SU-DHL-6 (cell line): ENCODE measurements at regions not wholly inside any gene's neighbourhood (a gene's known extent, or its start where the extent isn't known, plus 50 kb on each side); places are given as distances from the start of the nearest gene placed in this dataset.
"Not testable (repeated sequence)": the region's sequence is repeated elsewhere in the genome, so short reads cannot be mapped to it uniquely, and the experiment has no call there.

Experiments
- H2AFZ ChIP-seq: fragments of 200-600 bp; sonication (generic); 2 replicates; pipeline ENCODE4 v1.6.1; 2014; ENCODE audit warnings: low read depth, mild to moderate bottlenecking, moderate library complexity, mixed read lengths, antibody characterized with exemption, low read length; ENCODE audit not compliant: severe bottlenecking
- H3F3A ChIP-seq: fragments of 200-600 bp; shearing (Covaris generic); 2 replicates; pipeline ENCODE4 v1.6.0; 2016; ENCODE audit warnings: antibody characterized with exemption, mild to moderate bottlenecking; ENCODE audit not compliant: insufficient read depth
- H3K27ac ChIP-seq: fragments of 200-600 bp; sonication (generic); 2 replicates; pipeline ENCODE4 v1.5.1; 2016; ENCODE audit warnings: low read depth, mild to moderate bottlenecking, low read length, moderate library complexity, mixed read lengths
- H3K27me3 ChIP-seq: fragments of 200-600 bp; sonication (generic), shearing (Covaris generic); 2 replicates; pipeline ENCODE4 v1.6.0; 2014; ENCODE audit warnings: mild to moderate bottlenecking, low read length
- H3K36me3 ChIP-seq: fragments of 200-600 bp; sonication (generic); 2 replicates; pipeline ENCODE4 v1.6.1; 2014; ENCODE audit warnings: mild to moderate bottlenecking, low read length, mixed read lengths
- H3K4me2 ChIP-seq: fragments of 300-600, 200-600 bp; shearing (Covaris generic), sonication (generic); 2 replicates; pipeline ENCODE4 v1.6.0; 2014; ENCODE audit warnings: low read length, low read depth, mild to moderate bottlenecking; ENCODE audit not compliant: poor library complexity, severe bottlenecking
- H3K4me3 ChIP-seq: fragments of 200-600 bp; sonication (generic); 2 replicates; pipeline ENCODE4 v1.5.1; 2014; ENCODE audit warnings: antibody characterized with exemption, low read length, mild to moderate bottlenecking, mixed read lengths; ENCODE audit not compliant: insufficient read depth, poor library complexity, severe bottlenecking
- H3K79me2 ChIP-seq: fragments of 200-600 bp; sonication (generic); 2 replicates; pipeline ENCODE4 v1.6.1; 2014; ENCODE audit warnings: mild to moderate bottlenecking, low read length, moderate library complexity; ENCODE audit not compliant: insufficient read depth
- H3K9ac ChIP-seq: fragments of 200-600 bp; sonication (generic); 2 replicates; pipeline ENCODE4 v1.7.0; 2014; ENCODE audit warnings: mild to moderate bottlenecking, low read length
- H3K9me2 ChIP-seq: fragments of 200-600 bp; sonication (generic); replicated peaks from 2 replicates; pipeline ENCODE4 v1.6.1; 2014; ENCODE audit warnings: low read length; ENCODE audit not compliant: insufficient read depth
- H3K9me3 ChIP-seq: fragments of 200-600 bp; sonication (generic); 2 replicates; pipeline ENCODE4 v1.6.1; 2014; ENCODE audit warnings: low read length, mixed read lengths; ENCODE audit not compliant: insufficient read depth
- H4K20me1 ChIP-seq: fragments of 200-600 bp; sonication (generic); 2 replicates; pipeline ENCODE4 v1.6.1; 2014; ENCODE audit warnings: low read depth, mild to moderate bottlenecking, antibody characterized with exemption, low read length, moderate library complexity, mixed read lengths
- EZH2phosphoT487 ChIP-seq: fragments of 200-600 bp; sonication (generic), shearing (Covaris generic); conservative IDR thresholded peaks from 2 replicates; pipeline ENCODE4 v1.6.1; 2018; ENCODE audit warnings: mild to moderate bottlenecking, antibody characterized with exemption, low read length, moderate library complexity, mixed read lengths
- TF ChIP-seq, protein P1 (sequence below): fragments of 200-600 bp; sonication (generic); IDR thresholded peaks from one replicate; pipeline ENCODE4 v1.5.1; 2017; ENCODE audit warnings: antibody characterized with exemption, mild to moderate bottlenecking, low read length, moderate library complexity; ENCODE audit not compliant: insufficient read depth, poor library complexity, severe bottlenecking

DNA sequence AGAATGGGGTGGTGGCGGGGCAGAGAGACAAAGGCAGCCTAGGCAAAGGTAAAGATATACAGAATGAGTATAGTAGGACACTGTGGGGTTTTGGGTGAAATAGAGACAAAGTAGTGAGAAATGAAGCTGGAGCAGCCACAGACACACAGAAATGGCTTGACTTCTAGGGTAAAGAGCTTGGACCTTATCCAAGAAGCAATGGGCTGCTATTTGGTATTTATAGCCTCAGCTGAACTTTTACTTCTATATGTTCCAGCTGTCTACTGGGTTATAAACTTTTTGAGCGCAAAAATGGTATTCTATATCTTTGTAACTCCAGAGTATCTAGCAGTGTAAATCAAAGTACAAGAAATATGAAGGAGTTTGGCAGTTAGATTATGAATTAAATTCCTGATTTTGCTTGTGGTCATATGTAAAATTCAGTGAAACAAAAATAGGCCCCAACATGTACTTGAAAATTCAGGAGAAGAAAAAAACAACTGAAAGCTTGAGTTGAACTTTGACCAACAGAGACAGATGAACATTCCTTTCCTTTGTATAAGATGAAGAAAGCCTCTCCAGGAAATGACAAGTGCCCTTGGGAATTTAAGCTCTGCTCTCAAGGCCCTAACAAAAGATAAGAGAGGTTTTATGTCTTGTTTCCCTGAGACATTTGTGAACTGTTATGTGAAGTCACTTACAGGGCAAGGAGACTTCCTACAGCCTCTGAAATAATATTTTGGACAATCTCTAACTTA is 64.6 kb upstream of the XIST start:
- Histone ChIP-seq H3K4me2 (no peak overlapping the region), H3K4me3 (no peak overlapping the region), H2AFZ (no peak overlapping the region), H3F3A (no peaks in the 10 kb centered on the region), H3K9ac (no peak overlapping the region), H3K27ac (no peak overlapping the region), H4K20me1 (no peaks in the 10 kb centered on the region), H3K79me2 (no peaks in the 10 kb centered on the region), H3K9me3 (no peaks in the 10 kb centered on the region), H3K36me3 (no peaks in the 10 kb centered on the region), H3K9me2 (no peaks in the 10 kb centered on the region), H3K27me3 (no peaks in the 10 kb centered on the region)
- TF ChIP-seq, protein P1, sequence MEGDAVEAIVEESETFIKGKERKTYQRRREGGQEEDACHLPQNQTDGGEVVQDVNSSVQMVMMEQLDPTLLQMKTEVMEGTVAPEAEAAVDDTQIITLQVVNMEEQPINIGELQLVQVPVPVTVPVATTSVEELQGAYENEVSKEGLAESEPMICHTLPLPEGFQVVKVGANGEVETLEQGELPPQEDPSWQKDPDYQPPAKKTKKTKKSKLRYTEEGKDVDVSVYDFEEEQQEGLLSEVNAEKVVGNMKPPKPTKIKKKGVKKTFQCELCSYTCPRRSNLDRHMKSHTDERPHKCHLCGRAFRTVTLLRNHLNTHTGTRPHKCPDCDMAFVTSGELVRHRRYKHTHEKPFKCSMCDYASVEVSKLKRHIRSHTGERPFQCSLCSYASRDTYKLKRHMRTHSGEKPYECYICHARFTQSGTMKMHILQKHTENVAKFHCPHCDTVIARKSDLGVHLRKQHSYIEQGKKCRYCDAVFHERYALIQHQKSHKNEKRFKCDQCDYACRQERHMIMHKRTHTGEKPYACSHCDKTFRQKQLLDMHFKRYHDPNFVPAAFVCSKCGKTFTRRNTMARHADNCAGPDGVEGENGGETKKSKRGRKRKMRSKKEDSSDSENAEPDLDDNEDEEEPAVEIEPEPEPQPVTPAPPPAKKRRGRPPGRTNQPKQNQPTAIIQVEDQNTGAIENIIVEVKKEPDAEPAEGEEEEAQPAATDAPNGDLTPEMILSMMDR = no peak
- no peak for TF ChIP-seq EZH2phosphoT487

DNA sequence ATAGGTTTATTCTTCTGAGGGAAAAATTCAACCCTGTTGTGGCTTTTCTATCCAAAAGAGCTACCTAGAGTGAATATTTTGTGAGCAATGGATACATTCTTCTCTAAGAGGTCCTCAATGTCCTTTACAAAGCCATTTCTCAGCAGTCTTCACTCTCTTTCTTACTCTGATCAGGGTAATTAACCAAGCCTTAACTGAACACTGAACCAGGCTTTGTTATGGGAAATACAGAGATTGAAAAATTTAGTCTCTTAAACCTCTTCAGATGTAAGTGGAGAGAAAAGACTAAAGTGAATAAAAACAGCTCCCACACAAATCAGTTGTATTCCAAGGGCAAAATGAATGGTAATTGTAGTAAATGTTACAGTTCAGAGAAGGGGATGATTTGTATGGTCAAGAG is 64.0 kb upstream of the XIST start:
- Histone ChIP-seq H2AFZ (no peak overlapping the region), H3K9me3 (no peaks in the 10 kb centered on the region), H3K36me3 (no peaks in the 10 kb centered on the region), H3K27ac (no peak overlapping the region), H3F3A (no peaks in the 10 kb centered on the region), H3K79me2 (no peaks in the 10 kb centered on the region), H3K9ac (no peak overlapping the region), H3K4me3 (no peak overlapping the region), H3K9me2 (no peaks in the 10 kb centered on the region), H3K27me3 (no peaks in the 10 kb centered on the region), H3K4me2 (no peak overlapping the region), H4K20me1 (no peaks in the 10 kb centered on the region)
- TF ChIP-seq, protein P1 = no peak
- no peak for TF ChIP-seq EZH2phosphoT487

DNA sequence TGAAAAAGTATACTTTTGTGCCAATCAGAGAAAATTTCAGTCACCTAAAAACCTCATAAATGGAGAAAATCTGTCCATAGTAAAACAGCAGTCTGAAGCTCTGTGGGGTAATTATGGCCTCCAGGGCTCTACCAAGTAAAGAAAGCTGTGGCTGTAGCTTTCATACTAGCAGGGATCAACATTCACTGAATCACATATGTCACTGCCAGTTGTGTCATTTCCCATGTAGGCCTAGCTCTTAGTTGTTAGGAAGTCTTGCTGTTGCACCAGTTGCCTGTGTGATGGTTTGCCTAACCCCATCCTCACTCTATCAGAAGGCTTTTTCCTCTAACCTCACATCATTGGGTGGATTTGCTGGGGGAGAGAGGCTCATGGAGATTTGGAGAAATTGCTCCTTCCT is 62.3 kb upstream of the XIST start:
- H3F3A ChIP-seq, H3K4me2 ChIP-seq, H3K27me3 ChIP-seq, H3K9me3 ChIP-seq, H3K4me3 ChIP-seq, H3K9me2 ChIP-seq, H3K27ac ChIP-seq, H4K20me1 ChIP-seq, H2AFZ ChIP-seq, H3K79me2 ChIP-seq, H3K36me3 ChIP-seq, H3K9ac ChIP-seq: not testable (repeated sequence)

DNA sequence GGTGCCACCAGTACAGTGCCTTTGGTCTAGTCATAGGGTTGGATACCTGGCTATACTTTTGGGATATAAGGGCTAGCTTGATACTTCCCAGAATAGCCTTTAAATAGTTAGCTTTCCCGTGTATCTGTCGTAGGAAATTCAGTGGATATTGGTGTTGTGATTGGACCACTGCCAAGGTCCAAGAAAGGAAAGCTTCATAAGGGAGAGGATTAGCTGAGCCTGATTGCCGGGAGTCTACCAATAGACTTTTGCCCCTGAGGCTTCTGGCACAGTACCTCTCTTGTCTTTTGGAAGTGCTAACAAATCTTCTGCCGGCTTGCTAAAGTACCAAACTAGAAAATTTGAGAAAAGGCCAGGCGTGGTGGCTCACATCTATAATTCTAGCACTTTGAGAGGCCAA is 61.1 kb upstream of the XIST start:
- TF ChIP-seq, protein P1 = no peak
- TF ChIP-seq EZH2phosphoT487 = no peak
- no peaks in the 10 kb centered on the region for H4K20me1 ChIP-seq
- no peaks in the 10 kb centered on the region for H3K36me3 ChIP-seq
- no peak overlapping the region for H3K4me3 ChIP-seq
- no peaks in the 10 kb centered on the region for H3K79me2 ChIP-seq
- no peaks in the 10 kb centered on the region for H3F3A ChIP-seq
- no peak overlapping the region for H3K27ac ChIP-seq
- no peaks in the 10 kb centered on the region for H3K9me3 ChIP-seq
- H3K9ac ChIP-seq = no peak overlapping the region
- no peaks in the 10 kb centered on the region for H3K9me2 ChIP-seq
- no peak overlapping the region for H3K4me2 ChIP-seq
- H3K27me3 ChIP-seq = no peaks in the 10 kb centered on the region
- H2AFZ ChIP-seq = no peak overlapping the region

- H2AFZ ChIP-seq, H3K4me3 ChIP-seq, H3K79me2 ChIP-seq, H3K27ac ChIP-seq, H4K20me1 ChIP-seq, H3K4me2 ChIP-seq, H3K9me2 ChIP-seq, H3K9ac ChIP-seq, H3K36me3 ChIP-seq, H3F3A ChIP-seq, H3K27me3 ChIP-seq, H3K9me3 ChIP-seq: not testable (repeated sequence)
These were observed 59.4 kb upstream of the XIST start for GRCh38 chrX:73911946-73912345.
